Liver (tissue), 3 donors: ENCODE measurements at regions not wholly inside any gene's neighbourhood (a gene's known extent, or its start where the extent isn't known, plus 50 kb on each side); places are given as distances from the start of the nearest gene placed in this dataset.

Experiments used
- YY1 ChIP-seq: IDR thresholded peaks from 2 replicates; pipeline ENCODE4 v1.6.1; 2016; ENCODE audit warnings: antibody characterized with exemption, mild to moderate bottlenecking
- TF ChIP-seq, protein P1 (sequence below): fragments of 150-350 bp; IDR thresholded peaks from 2 replicates; pipeline ENCODE4 v1.5.1; 2017; ENCODE audit warnings: improper control_type of control experiment, low read depth, low read length; ENCODE audit not compliant: missing input control
- TF ChIP-seq, protein P2 (sequence below): IDR thresholded peaks from 2 replicates; pipeline ENCODE4 v1.6.1; 2016; ENCODE audit warnings: antibody characterized with exemption
- TF ChIP-seq, protein P3 (sequence below): IDR thresholded peaks from 2 replicates; pipeline ENCODE4 v1.6.1; 2016; ENCODE audit warnings: antibody characterized with exemption, mild to moderate bottlenecking
- TF ChIP-seq, protein P4 (sequence below): IDR thresholded peaks from 2 replicates; pipeline ENCODE4 v1.6.1; 2016; ENCODE audit warnings: antibody characterized with exemption
- donor health status: healthy.
- donor health status: healthy.

DNA sequence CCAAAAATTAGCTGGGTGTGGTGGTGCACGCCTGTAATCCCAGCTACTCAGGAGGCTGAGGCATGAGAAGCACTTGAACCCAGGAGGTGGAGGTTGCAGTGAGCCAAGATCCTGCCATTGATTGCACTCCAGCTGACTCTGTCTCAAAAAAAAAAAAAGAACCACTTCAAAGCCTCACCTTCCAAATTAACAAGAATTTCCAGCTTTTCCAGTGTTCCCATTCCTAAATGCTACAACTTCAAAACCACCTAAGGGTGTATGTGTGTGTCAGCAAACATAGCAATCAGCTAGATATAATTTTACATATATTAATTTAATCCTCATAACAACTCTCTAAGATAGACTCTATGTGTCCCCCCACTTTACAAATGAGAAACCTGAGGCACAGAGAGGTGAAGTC, 512.5 kb upstream of the PROK2 start:
- TF ChIP-seq, protein P1, sequence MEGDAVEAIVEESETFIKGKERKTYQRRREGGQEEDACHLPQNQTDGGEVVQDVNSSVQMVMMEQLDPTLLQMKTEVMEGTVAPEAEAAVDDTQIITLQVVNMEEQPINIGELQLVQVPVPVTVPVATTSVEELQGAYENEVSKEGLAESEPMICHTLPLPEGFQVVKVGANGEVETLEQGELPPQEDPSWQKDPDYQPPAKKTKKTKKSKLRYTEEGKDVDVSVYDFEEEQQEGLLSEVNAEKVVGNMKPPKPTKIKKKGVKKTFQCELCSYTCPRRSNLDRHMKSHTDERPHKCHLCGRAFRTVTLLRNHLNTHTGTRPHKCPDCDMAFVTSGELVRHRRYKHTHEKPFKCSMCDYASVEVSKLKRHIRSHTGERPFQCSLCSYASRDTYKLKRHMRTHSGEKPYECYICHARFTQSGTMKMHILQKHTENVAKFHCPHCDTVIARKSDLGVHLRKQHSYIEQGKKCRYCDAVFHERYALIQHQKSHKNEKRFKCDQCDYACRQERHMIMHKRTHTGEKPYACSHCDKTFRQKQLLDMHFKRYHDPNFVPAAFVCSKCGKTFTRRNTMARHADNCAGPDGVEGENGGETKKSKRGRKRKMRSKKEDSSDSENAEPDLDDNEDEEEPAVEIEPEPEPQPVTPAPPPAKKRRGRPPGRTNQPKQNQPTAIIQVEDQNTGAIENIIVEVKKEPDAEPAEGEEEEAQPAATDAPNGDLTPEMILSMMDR, result no peak
- TF ChIP-seq, protein P2, sequence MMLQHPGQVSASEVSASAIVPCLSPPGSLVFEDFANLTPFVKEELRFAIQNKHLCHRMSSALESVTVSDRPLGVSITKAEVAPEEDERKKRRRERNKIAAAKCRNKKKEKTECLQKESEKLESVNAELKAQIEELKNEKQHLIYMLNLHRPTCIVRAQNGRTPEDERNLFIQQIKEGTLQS, result no peak
- TF ChIP-seq, protein P3, sequence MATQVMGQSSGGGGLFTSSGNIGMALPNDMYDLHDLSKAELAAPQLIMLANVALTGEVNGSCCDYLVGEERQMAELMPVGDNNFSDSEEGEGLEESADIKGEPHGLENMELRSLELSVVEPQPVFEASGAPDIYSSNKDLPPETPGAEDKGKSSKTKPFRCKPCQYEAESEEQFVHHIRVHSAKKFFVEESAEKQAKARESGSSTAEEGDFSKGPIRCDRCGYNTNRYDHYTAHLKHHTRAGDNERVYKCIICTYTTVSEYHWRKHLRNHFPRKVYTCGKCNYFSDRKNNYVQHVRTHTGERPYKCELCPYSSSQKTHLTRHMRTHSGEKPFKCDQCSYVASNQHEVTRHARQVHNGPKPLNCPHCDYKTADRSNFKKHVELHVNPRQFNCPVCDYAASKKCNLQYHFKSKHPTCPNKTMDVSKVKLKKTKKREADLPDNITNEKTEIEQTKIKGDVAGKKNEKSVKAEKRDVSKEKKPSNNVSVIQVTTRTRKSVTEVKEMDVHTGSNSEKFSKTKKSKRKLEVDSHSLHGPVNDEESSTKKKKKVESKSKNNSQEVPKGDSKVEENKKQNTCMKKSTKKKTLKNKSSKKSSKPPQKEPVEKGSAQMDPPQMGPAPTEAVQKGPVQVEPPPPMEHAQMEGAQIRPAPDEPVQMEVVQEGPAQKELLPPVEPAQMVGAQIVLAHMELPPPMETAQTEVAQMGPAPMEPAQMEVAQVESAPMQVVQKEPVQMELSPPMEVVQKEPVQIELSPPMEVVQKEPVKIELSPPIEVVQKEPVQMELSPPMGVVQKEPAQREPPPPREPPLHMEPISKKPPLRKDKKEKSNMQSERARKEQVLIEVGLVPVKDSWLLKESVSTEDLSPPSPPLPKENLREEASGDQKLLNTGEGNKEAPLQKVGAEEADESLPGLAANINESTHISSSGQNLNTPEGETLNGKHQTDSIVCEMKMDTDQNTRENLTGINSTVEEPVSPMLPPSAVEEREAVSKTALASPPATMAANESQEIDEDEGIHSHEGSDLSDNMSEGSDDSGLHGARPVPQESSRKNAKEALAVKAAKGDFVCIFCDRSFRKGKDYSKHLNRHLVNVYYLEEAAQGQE, result no peak
- no peak for TF ChIP-seq YY1
- TF ChIP-seq, protein P4, sequence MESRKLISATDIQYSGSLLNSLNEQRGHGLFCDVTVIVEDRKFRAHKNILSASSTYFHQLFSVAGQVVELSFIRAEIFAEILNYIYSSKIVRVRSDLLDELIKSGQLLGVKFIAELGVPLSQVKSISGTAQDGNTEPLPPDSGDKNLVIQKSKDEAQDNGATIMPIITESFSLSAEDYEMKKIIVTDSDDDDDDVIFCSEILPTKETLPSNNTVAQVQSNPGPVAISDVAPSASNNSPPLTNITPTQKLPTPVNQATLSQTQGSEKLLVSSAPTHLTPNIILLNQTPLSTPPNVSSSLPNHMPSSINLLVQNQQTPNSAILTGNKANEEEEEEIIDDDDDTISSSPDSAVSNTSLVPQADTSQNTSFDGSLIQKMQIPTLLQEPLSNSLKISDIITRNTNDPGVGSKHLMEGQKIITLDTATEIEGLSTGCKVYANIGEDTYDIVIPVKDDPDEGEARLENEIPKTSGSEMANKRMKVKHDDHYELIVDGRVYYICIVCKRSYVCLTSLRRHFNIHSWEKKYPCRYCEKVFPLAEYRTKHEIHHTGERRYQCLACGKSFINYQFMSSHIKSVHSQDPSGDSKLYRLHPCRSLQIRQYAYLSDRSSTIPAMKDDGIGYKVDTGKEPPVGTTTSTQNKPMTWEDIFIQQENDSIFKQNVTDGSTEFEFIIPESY, result no peak
